Body of pancreas (tissue), 4 donors: ENCODE measurements at regions not wholly inside any gene's neighbourhood (a gene's known extent, or its start where the extent isn't known, plus 50 kb on each side); places are given as distances from the start of the nearest gene placed in this dataset.
"Not testable (repeated sequence)": the region's sequence is repeated elsewhere in the genome, so short reads cannot be mapped to it uniquely, and the experiment has no call there.

ENCODE experiments used
- ATAC-seq: fragments of 150-250 bp; one replicate; pipeline ENCODE4 v1.9.1; 2016
- DNase-seq, 4 donors: peaks; one replicate each; pipeline ENCODE4 v3.0.0-alpha.2; 2019
- H3K27ac ChIP-seq, 4 donors: fragments of 200-600 bp; sonication (generic); 1 replicate in 3 of 4; 2 replicates in 1 of 4; pipeline versions ENCODE4 v1.5.1 to v1.6.1; 2016 to 2019; ENCODE audit warnings: mild to moderate bottlenecking in 1 of 4, mixed read lengths in 1 of 4, moderate library complexity in 1 of 4
- H3K27me3 ChIP-seq, 2 donors: fragments of 200-600 bp; sonication (generic); one replicate each; pipeline ENCODE4 v1.6.0; 2016; ENCODE audit warnings: mild to moderate bottlenecking in 1 of 2
- H3K36me3 ChIP-seq, 2 donors: fragments of 200-600 bp; sonication (generic); replicated peaks in 1 of 2; 2 replicates each; pipeline ENCODE4 v1.5.1; 2016; ENCODE audit warnings: low read depth in 2 of 2; ENCODE audit not compliant: insufficient read depth in 1 of 2
- H3K4me1 ChIP-seq: fragments of 200-600 bp; sonication (generic); one replicate; pipeline ENCODE4 v1.6.0; 2016
- H3K4me3 ChIP-seq, 2 donors: fragments of 200-600 bp; sonication (generic); 1 replicate in 1 of 2; 2 replicates in 1 of 2; pipeline ENCODE4 v1.5.1; 2016 to 2019
- H3K9me3 ChIP-seq, 3 donors: fragments of 200-600 bp; sonication (generic); 1 replicate in 2 of 3; 2 replicates in 1 of 3; pipeline ENCODE4 v1.5.1; 2016
- POLR2A ChIP-seq, 3 donors: fragments of 450-650 bp; IDR thresholded peaks; one replicate each; pipeline ENCODE4 v1.6.1; 2016; ENCODE audit warnings: antibody characterized with exemption in 3 of 3, mild to moderate bottlenecking in 2 of 3
- WGBS, 2 donors: methylation state at CpG; one replicate each; pipeline ENCODE4 v1.1.5; 2017; 5-methylcytosine and 5-hydroxymethylcytosine counted together
- intact Hi-C: fragments of 100-400 bp; cut with DNase I; formaldehyde crosslinking; loops from one replicate; pipeline ENCODE4 v1.15.1; 2023
- TF ChIP-seq, protein P1 (sequence below), 7 experiments: fragments of 450-650 bp in 4 of 7; fragments of 200-600 bp in 3 of 7; sonication (generic) in 3 of 7; IDR thresholded peaks; one replicate each; pipeline ENCODE4 v1.5.1; 2016 to 2019; ENCODE audit warnings: antibody characterized with exemption in 7 of 7

DNA sequence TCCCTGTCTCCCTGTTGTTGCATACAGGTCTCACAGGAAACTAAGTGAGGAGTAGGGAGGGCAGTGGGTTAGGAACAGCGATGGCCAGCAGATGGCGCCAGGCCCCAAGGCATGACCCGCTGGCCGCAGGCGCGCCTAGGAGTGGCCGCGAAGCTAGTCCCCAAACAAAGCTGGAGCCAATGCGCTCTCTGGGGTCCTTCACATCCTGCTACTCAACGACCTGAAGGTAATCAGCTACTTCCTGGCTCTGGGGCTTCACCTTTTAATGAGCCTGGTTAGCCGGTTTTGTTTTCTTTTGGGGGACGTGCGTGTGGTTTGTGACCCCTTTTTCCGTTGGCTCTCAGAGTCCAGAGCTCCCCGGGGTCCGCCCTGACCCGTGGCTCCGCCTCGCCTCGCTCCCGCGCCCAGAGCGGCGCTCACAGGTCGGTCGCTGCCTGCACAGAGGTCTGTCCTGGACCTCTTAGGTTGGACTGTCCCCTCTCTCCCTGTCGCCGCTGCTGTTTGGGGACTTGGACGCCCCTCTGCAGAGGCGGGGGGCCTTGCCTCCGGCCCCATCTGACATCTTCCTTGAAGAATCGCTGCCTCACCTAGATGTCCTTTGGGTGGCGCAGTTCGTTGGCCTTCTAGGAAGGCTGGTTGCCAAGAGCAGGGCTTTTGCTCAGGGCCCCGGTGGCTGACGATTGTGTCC lies 62.2 kb upstream of the GTF3A start:
- DNase-seq (peak; percentile 91 to 94 (median 92)), ATAC-seq (peak; percentile 96)
- 1 to 8% methylated on average over 5 to 36 of the region's 36 CpGs for WGBS, 2 donors
- Histone ChIP-seq H3K9me3 (no peaks in the 10 kb centered on the region), H3K36me3 (no peaks in the 10 kb centered on the region), H3K27me3 (no peaks in the 10 kb centered on the region), H3K4me1 (peaks cover 15% of the 10 kb centered on the region), H3K27ac (peak overlapping the region; percentile 43 to 64 (median 54)), H3K4me3 (peak overlapping the region; percentile 4 to 7)
- peak in 2 of 3 donors; percentile 54 to 62 for TF ChIP-seq POLR2A (IDR thresholded peaks at IDR 0.05)
- TF ChIP-seq, protein P1, sequence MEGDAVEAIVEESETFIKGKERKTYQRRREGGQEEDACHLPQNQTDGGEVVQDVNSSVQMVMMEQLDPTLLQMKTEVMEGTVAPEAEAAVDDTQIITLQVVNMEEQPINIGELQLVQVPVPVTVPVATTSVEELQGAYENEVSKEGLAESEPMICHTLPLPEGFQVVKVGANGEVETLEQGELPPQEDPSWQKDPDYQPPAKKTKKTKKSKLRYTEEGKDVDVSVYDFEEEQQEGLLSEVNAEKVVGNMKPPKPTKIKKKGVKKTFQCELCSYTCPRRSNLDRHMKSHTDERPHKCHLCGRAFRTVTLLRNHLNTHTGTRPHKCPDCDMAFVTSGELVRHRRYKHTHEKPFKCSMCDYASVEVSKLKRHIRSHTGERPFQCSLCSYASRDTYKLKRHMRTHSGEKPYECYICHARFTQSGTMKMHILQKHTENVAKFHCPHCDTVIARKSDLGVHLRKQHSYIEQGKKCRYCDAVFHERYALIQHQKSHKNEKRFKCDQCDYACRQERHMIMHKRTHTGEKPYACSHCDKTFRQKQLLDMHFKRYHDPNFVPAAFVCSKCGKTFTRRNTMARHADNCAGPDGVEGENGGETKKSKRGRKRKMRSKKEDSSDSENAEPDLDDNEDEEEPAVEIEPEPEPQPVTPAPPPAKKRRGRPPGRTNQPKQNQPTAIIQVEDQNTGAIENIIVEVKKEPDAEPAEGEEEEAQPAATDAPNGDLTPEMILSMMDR (IDR thresholded peaks at IDR 0.05) = peak; percentile 79 to 98 (median 96)
- intact Hi-C loops = loop anchor here (5.0 kb wide), 1 partner anchor 620 kb away; no protein-coding TSS in a partner anchor

DNA sequence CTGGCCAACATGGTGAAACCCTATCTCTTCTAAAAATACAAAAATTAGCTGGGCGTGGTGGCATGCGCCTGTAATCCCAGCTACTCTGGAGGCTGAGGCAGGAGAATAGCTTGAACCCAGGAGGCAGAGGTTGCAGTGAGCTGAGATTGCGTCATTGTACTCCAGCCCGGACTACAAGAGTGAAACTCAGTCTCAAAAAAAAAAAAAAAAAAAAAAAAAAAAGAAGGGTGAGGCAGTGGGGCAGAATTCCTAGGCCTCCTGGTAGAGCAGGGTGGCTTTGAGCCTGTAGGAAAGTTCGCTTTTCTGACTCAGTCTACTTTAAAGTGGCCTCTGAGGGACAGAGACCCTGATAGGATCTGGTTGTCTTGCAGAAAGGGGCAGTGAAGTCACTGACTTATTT lies 60.8 kb upstream of the GTF3A start:
- H3K36me3 ChIP-seq, H3K9me3 ChIP-seq, H3K27me3 ChIP-seq, DNase-seq, ATAC-seq, H3K4me3 ChIP-seq: not testable (repeated sequence)
- Histone ChIP-seq H3K27ac (peak overlapping the region in 2 of 4 donors; percentile 37 to 64), H3K4me1 (peaks cover 29% of the 10 kb centered on the region)
- intact Hi-C loops = loop anchor here (5.0 kb wide), 1 partner anchor 619 kb away; no protein-coding TSS in a partner anchor
- 81% methylated on average over 5 of the region's 5 CpGs for WGBS, 2 donors

DNA sequence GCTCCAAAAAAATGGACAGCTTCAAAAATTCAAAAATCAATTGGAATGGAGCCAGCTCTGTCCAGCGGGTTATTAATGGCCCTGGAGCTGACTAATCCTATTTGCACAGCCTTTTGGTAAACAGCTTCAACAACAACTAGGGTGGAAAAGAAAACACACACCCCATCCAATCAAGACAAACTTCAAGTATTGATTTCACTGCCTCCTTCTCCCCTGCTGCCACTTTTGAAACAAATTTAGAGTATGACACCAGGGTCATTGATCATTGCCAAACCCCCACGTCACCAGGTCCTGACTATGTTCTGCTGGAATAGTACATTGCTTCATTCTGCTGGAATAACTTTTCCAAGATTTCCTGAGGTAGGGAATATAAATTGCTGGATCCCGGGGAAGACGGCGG lies 56.8 kb upstream of the GTF3A start:
- peak; percentile 82 for ATAC-seq
- no peaks in the 10 kb centered on the region for H3K36me3 ChIP-seq

DNA sequence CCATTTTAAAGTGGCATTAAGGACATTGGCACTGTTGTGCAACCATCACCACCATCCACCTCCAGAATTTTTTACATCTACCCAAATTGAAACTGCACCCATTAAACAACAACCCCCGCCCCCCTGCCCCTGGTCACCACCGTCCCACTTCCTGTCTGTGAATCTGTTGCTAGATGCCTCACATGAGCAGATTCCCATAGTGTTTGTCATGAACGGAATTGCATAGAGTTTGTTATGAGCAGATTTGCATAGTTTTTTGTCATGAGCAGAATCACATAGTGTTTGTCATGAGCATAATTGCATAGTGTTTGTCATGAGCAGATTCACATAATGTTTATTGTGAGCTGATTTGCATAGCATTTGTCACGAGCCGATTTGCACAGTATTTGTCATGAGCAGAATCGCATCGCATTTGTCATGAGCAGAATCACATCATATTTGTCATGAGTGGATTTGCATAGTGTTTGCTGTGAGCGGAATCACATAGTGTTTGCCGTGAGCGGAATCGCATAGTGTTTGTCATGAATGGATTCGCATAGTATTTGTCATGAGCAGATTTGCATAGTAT lies 54.0 kb upstream of the GTF3A start:
- Histone ChIP-seq H3K36me3 (no peaks in the 10 kb centered on the region), H3K27ac (peak overlapping the region; percentile 90 to 92 (median 91)), H3K9me3 (no peaks in the 10 kb centered on the region), H3K4me1 (peaks cover 82% of the 10 kb centered on the region), H3K27me3 (no peaks in the 10 kb centered on the region), H3K4me3 (no peak overlapping the region)
- ATAC-seq (no peak), DNase-seq (no peak)
- WGBS, 2 donors = 85 to 92% methylated on average over 12 of the region's 12 CpGs
- no peak for TF ChIP-seq POLR2A (IDR thresholded peaks at IDR 0.05)
- TF ChIP-seq, protein P1 (IDR thresholded peaks at IDR 0.05) = no peak
- intact Hi-C loops = no loop called here

More for the DNA sequence above, 56.8 kb upstream of the GTF3A start:
- H3K4me3 ChIP-seq = no peak overlapping the region
- peaks cover 62% of the 10 kb centered on the region for H3K4me1 ChIP-seq
- TF ChIP-seq, protein P1 (IDR thresholded peaks at IDR 0.05) = no peak
- peak in 1 of 3 donors; percentile 51 for TF ChIP-seq POLR2A (IDR thresholded peaks at IDR 0.05)
- H3K27me3 ChIP-seq = no peaks in the 10 kb centered on the region
- DNase-seq = peak; percentile 72 to 86 (median 80)
- 19 to 26% methylated on average over 5 of the region's 5 CpGs for WGBS, 2 donors
- intact Hi-C loops = no loop called here
- H3K27ac ChIP-seq = peak overlapping the region; percentile 89 to 92 (median 92)
- no peaks in the 10 kb centered on the region for H3K9me3 ChIP-seq

DNA sequence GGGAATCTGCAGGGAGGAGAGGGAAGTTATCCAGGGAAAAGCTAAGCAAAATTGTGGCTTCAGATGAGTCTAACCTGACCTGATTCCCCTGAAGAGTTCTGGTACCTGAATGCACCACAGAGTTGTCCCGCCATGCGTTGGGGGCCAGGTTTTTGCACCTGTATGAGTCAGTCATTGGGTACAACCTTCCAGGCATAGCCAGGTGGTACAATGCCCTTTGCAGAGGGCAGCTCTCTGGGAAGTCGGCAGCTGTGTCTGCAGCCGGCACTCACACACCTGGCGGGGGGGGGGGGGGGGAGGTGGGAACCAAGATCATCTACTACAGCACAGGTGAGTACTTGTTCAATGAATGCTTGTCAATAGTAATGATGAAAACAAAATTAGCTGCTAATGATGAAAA lies 52.5 kb upstream of the GTF3A start:
- H3K4me1 ChIP-seq = peaks cover 87% of the 10 kb centered on the region
- peak; percentile 88 to 95 (median 93) for DNase-seq
- H3K4me3 ChIP-seq = no peak overlapping the region
- TF ChIP-seq, protein P1 (IDR thresholded peaks at IDR 0.05) = peak in 1 of 7 experiments; percentile 4
- TF ChIP-seq POLR2A (IDR thresholded peaks at IDR 0.05) = peak in 2 of 3 donors; percentile 43 to 50
- H3K27ac ChIP-seq = peak overlapping the region; percentile 84 to 90 (median 88)
- intact Hi-C loops = no loop called here
- peak; percentile 61 for ATAC-seq
- no peaks in the 10 kb centered on the region for H3K27me3 ChIP-seq
- 24 to 29% methylated on average over 4 of the region's 5 CpGs for WGBS, 2 donors
- H3K36me3 ChIP-seq = no peaks in the 10 kb centered on the region
- H3K9me3 ChIP-seq = no peaks in the 10 kb centered on the region
